ENCODE measurements at regions not wholly inside any gene's neighbourhood (a gene's known extent, or its start where the extent isn't known, plus 50 kb on each side); places are given as distances from the start of the nearest gene placed in this dataset.

DNA sequence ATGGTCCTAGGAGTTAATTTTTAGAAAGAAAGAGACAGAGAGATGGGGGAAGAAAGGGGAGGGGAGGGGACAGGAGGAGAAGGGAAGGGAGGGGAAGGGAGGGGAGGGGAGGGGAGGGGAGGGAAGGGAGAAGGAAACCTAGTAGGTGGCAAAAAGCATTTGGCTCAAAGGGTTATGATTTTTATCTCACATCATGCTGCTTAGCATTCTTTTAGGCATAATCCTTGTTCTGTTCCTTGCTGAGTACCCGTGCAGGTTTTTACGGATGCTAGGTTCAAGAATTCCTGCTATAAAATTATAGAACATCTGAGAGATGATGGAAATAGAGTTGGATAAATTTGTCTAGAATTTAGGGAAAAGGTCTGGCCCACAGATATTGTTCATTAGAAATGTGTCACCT lies 132.4 kb upstream of the PRSS1 start:
- TF ChIP-seq POLR2A (IDR thresholded peaks at IDR 0.05) (no peak), CTCF (IDR thresholded peaks at IDR 0.05) (no peak)
